ENCODE measurements at regions not wholly inside any gene's neighbourhood (a gene's known extent, or its start where the extent isn't known, plus 50 kb on each side); places are given as distances from the start of the nearest gene placed in this dataset.
A peak's percentile ranks its signal among the peaks of the same experiment; 100 is the strongest.
"Not testable (repeated sequence)": the region's sequence is repeated elsewhere in the genome, so short reads cannot be mapped to it uniquely, and the experiment has no call there.

DNA sequence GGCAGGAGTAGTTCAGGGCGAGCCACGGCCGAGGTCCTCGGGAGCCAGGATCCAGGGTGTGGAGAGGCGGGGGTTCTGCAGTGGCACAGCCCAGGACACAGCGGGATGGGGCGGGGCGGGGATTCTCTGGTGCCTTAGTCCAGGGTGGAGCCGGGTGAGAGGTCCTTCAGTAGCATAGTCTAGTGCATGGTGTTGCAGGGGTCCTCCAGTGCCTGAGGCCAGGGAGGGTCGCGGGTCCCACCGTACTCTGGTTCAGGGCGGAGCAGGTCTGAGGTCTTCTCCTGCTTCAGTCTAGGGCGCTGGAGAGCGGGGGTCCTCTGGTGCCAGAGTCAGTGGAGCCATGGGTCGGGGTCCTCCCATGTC lies 131.1 kb downstream of the CCDC74A start:
- no peak for DNase-seq (ENCODE audit: low read depth)
- no peak for TF ChIP-seq CTCF (IDR thresholded peaks at IDR 0.05; ENCODE audit: insufficient read depth, low read length)
- no peak overlapping the region for H3K4me3 ChIP-seq (ENCODE audit: low read depth, low read length)

DNA sequence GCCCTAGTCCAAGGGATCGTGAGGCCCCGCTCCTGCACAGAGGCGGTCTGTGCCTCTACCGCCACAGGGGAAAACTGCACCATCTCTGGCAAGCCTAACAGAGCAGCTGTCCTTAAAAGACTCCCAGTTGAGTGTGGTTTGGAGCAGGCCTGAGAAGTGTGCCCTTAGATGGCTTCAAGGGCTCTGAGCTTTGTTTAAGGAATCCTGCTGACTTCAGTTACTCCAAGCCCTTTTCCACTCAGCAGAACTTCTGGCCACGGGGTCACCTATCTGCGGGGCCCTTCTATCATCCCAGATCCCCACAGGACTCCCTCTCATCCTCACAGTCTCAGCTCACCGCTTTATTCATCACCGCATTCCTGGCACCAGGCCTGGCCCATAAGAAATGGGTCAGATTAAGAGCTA lies 131.5 kb downstream of the CCDC74A start:
- no peak overlapping the region for H3K4me3 ChIP-seq (ENCODE audit: low read depth, low read length)
- TF ChIP-seq CTCF (IDR thresholded peaks at IDR 0.05; ENCODE audit: insufficient read depth, low read length), result no peak
- no peak for DNase-seq (ENCODE audit: low read depth)

GRCh38 chr2:131661101-131661782 lies 133.6 kb downstream of the CCDC74A start:
- H3K4me3 ChIP-seq (ENCODE audit: low read depth, low read length); DNase-seq (ENCODE audit: low read depth): not testable (repeated sequence)

- not testable (repeated sequence) for DNase-seq (ENCODE audit: low read depth)
Observed at GRCh38 chr2:131661884-131662535, 134.3 kb downstream of the CCDC74A start.

DNA sequence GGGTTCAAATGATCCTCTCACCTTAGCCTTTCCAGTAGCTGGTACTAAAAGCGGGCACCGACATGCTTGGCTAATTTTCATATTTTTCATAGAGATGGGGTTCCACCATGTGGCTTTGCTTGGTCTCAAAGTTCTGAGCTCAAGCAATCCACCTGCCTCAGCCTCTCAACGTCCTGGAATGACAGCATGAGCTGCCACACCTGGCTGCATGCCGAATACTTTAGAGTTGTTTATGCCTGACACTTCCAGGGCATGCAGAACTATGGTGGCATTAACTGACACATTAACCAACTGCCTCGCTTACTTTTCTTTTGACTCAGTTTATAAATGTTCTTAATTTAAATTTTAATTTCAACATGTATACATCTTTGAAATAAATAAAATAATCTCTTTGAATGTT lies 135.8 kb downstream of the CCDC74A start:
- DNase-seq (ENCODE audit: low read depth), result not testable (repeated sequence)

More at GRCh38 chr2:131661884-131662535, 134.3 kb downstream of the CCDC74A start:
- H3K4me3 ChIP-seq (ENCODE audit: low read depth, low read length), result not testable (repeated sequence)

GRCh38 chr2:131665716-131666115 lies 138.0 kb downstream of the CCDC74A start:
- not testable (repeated sequence) for H3K4me3 ChIP-seq (ENCODE audit: low read depth, low read length)
- peak; percentile 21 for DNase-seq (ENCODE audit: low read depth)

More for the DNA sequence above, 135.8 kb downstream of the CCDC74A start:
- not testable (repeated sequence) for H3K4me3 ChIP-seq (ENCODE audit: low read depth, low read length)

DNA sequence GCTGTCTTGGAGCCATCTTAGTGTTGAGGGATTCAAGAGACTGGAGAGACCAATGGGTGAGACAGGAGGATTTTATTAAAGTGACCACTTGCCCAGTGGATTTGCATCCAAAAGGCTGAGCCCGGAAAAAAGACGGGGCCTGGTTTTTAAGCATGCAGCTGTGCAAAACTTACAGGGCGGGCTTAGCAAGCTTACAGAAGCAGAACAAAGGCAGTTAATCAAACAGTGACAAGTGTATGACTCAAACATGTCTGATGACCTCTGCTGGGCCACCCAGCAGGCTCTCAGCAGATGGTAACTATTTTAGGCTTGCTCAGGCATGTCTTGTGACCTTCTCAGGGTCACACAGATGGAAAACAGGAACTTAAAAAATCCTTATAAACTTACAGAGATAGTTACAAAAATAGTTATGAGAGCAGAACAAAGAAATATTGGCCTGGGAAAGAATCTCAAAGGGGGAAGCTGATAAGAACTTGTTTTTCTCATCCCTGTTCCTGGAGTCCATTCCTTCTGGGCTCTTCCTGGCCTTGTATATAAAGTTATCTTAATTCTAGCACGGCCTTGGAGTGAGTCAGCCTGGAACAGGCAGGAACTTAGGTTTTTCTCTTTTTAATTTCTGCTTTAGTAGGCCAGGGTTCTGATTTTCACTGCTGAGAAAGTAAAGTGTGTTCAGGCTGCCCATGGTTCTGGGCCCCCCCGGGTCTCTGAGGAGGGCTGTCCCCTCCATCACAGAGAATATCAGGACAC lies 141.3 kb downstream of the CCDC74A start:
- not testable (repeated sequence) for H3K4me3 ChIP-seq (ENCODE audit: low read depth, low read length)
- DNase-seq (ENCODE audit: low read depth), result peak; percentile 94

- DNase-seq (ENCODE audit: low read depth); H3K4me3 ChIP-seq (ENCODE audit: low read depth, low read length): not testable (repeated sequence)
Observed at GRCh38 chr2:131671841-131672470, 144.3 kb downstream of the CCDC74A start.

DNA sequence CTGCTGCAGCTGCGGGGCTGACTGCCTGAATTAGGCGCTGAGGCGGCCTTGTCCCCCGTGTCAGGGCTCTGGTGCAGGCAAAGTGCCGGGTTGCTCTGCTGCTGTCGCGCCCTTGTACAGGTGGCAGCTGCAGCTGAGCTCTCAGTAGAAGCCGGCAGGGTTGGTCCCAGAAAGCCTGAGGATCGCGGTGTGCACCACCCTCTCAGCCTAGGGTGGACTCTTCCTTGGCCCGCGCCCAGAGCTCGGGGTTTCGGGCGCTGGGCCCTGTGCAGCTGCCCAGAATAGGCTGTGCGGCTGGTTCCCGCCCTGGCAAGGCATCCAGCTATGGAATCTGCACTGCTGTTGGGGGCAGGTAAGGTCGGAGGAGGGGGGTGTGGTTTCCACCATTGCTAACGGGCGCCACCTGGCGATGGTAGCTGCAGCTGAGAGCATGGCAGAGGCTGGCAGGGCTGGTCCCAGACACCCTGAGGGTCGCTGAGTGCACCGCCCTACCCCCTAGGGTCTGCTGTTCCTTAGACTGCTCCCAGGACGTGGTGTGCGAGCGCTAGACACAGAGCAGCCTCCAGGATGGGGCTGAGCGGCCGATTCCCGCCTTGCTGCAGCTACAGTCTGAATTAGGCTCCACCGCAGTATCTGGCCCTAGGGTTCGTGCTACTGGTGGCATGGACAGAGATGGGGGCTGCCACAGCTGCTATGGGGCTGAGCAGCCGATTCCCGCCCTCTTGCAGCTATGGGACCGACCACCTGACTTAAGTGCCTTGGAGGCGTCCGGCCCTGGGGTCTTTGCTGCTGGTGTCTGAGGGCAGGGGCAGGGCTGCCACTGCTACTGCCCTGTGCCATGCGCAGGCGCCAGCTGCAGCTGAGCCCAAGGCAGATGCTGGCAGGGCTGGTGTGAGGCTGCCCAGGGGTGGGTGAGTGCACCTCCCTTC lies 145.0 kb downstream of the CCDC74A start:
- DNase-seq (ENCODE audit: low read depth), result peak; percentile 56
- peak overlapping the region; percentile 13 for H3K4me3 ChIP-seq (ENCODE audit: low read depth, low read length)
- TF ChIP-seq CTCF (IDR thresholded peaks at IDR 0.05; ENCODE audit: insufficient read depth, low read length), result peak; percentile 55
